DOHH2 (cell line): ENCODE measurements at regions not wholly inside any gene's neighbourhood (a gene's known extent, or its start where the extent isn't known, plus 50 kb on each side); places are given as distances from the start of the nearest gene placed in this dataset.

Experiments
- H3F3A ChIP-seq: fragments of 200-600 bp; sonication (generic), shearing (Covaris generic); 2 replicates; pipeline ENCODE4 v1.6.0; 2016; ENCODE audit warnings: antibody characterized with exemption, mild to moderate bottlenecking; ENCODE audit not compliant: control insufficient read depth, insufficient read depth
- H3K27ac ChIP-seq: fragments of 200-600 bp; sonication (generic); 2 replicates; pipeline ENCODE4 v1.5.1; 2014; ENCODE audit warnings: low read depth, mild to moderate bottlenecking, low read length, moderate library complexity
- H3K27me3 ChIP-seq: fragments of 200-600 bp; sonication (generic); 2 replicates; pipeline ENCODE4 v1.6.1; 2014; ENCODE audit warnings: mild to moderate bottlenecking, low read length, mixed read lengths; ENCODE audit not compliant: control insufficient read depth
- H3K36me3 ChIP-seq: fragments of 200-600 bp; sonication (generic); 2 replicates; pipeline ENCODE4 v1.6.1; 2014; ENCODE audit warnings: mild to moderate bottlenecking, low read length, moderate library complexity, mixed read lengths; ENCODE audit not compliant: control insufficient read depth
- H3K4me1 ChIP-seq: fragments of 200-600 bp; sonication (generic); 2 replicates; pipeline ENCODE4 v1.6.1; 2014; ENCODE audit warnings: mild to moderate bottlenecking, low read length, mixed read lengths; ENCODE audit not compliant: control insufficient read depth
- H3K4me2 ChIP-seq: fragments of 200-600 bp; sonication (generic); 2 replicates; pipeline ENCODE4 v1.6.0; 2014; ENCODE audit warnings: mild to moderate bottlenecking, low read length, moderate library complexity
- H3K4me3 ChIP-seq: fragments of 200-600 bp; sonication (generic); 2 replicates; pipeline ENCODE4 v1.5.1; 2014; ENCODE audit warnings: mild to moderate bottlenecking, low read length, mixed read lengths
- H3K79me2 ChIP-seq: fragments of 200-600 bp; sonication (generic); 2 replicates; pipeline ENCODE4 v1.6.1; 2014; ENCODE audit warnings: mild to moderate bottlenecking, low read length, mixed read lengths; ENCODE audit not compliant: control insufficient read depth
- H3K9me2 ChIP-seq: fragments of 200-600 bp; sonication (generic); replicated peaks from 2 replicates; pipeline ENCODE4 v1.6.1; 2014; ENCODE audit warnings: mild to moderate bottlenecking, low read length, mixed read lengths; ENCODE audit not compliant: control insufficient read depth
- H3K9me3 ChIP-seq: fragments of 200-600 bp; sonication (generic); 2 replicates; pipeline ENCODE4 v1.6.1; 2014; ENCODE audit warnings: antibody characterized with exemption, low read length, mixed read lengths; ENCODE audit not compliant: control insufficient read depth, insufficient read depth
- H4K20me1 ChIP-seq: fragments of 200-600 bp; sonication (generic); 2 replicates; pipeline ENCODE4 v1.6.0; 2014; ENCODE audit warnings: low read depth, mild to moderate bottlenecking, antibody characterized with exemption, low read length, moderate library complexity; ENCODE audit not compliant: control insufficient read depth, insufficient read depth
- CTCF ChIP-seq: fragments of 200-600 bp; sonication (generic); IDR thresholded peaks from one replicate; pipeline ENCODE4 v1.5.1; 2014; ENCODE audit warnings: antibody characterized with exemption, mild to moderate bottlenecking, low read depth, low read length; ENCODE audit not compliant: poor library complexity, severe bottlenecking
- EZH2phosphoT487 ChIP-seq: fragments of 200-600 bp; sonication (generic); IDR thresholded peaks from 2 replicates; pipeline ENCODE4 v1.6.1; 2017; ENCODE audit warnings: borderline replicate concordance, mild to moderate bottlenecking, antibody characterized with exemption, low read length, moderate library complexity, mixed read lengths

GRCh38 chr18:25518716-25519053, 166.7 kb upstream of the ZNF521 start:
- no peak for TF ChIP-seq EZH2phosphoT487
- no peak for TF ChIP-seq CTCF
- Histone ChIP-seq H3K9me3 (no peaks in the 10 kb centered on the region; the same call in 1 of the 2 replicates), H3F3A (peaks cover 6% of the 10 kb centered on the region; the same call in 1 of the 2 replicates), H3K4me3 (peak overlapping the region; percentile 69), H3K36me3 (no peaks in the 10 kb centered on the region), H3K27me3 (no peaks in the 10 kb centered on the region), H4K20me1 (no peaks in the 10 kb centered on the region), H3K4me2 (peak overlapping the region; percentile 90), H3K79me2 (no peaks in the 10 kb centered on the region), H3K9me2 (no peaks in the 10 kb centered on the region), H3K27ac (peak overlapping the region; percentile 81), H3K4me1 (peaks cover 50% of the 10 kb centered on the region)

- peak overlapping the region; percentile 81 for H3K27ac ChIP-seq
- no peaks in the 10 kb centered on the region for H3K9me2 ChIP-seq
- no peak for TF ChIP-seq CTCF
- TF ChIP-seq EZH2phosphoT487, result no peak
- peaks cover 50% of the 10 kb centered on the region for H3K4me1 ChIP-seq
- H4K20me1 ChIP-seq, result no peaks in the 10 kb centered on the region
- H3F3A ChIP-seq, result peaks cover 6% of the 10 kb centered on the region; the same call in 1 of the 2 replicates
- H3K4me2 ChIP-seq, result peak overlapping the region; percentile 90
- no peaks in the 10 kb centered on the region for H3K27me3 ChIP-seq
- H3K36me3 ChIP-seq, result no peaks in the 10 kb centered on the region
- H3K9me3 ChIP-seq, result no peaks in the 10 kb centered on the region; the same call in 1 of the 2 replicates
- no peaks in the 10 kb centered on the region for H3K79me2 ChIP-seq
- peak overlapping the region; percentile 69 for H3K4me3 ChIP-seq
These were observed 166.1 kb upstream of the ZNF521 start for GRCh38 chr18:25517881-25518715.

- Histone ChIP-seq H3K9me2 (no peaks in the 10 kb centered on the region), H3K27me3 (no peaks in the 10 kb centered on the region), H3K9me3 (no peaks in the 10 kb centered on the region), H3K4me2 (peak overlapping the region; percentile 34), H3K27ac (peak overlapping the region; percentile 22), H3K4me3 (peak overlapping the region; percentile 23), H3K4me1 (peaks cover 50% of the 10 kb centered on the region), H3F3A (peaks cover 6% of the 10 kb centered on the region; the same call in 1 of the 2 replicates), H3K79me2 (no peaks in the 10 kb centered on the region), H4K20me1 (no peaks in the 10 kb centered on the region), H3K36me3 (no peaks in the 10 kb centered on the region)
- TF ChIP-seq EZH2phosphoT487 (no peak), CTCF (no peak)
These were observed 165.0 kb upstream of the ZNF521 start for GRCh38 chr18:25516747-25517498.
